ENCODE measurements at regions not wholly inside any gene's neighbourhood (a gene's known extent, or its start where the extent isn't known, plus 50 kb on each side); places are given as distances from the start of the nearest gene placed in this dataset.

GRCh38 chr11:122337241-122337640, 221.2 kb upstream of the BLID start:
- H3K9me3 ChIP-seq (ENCODE audit: insufficient read depth, low read depth, low read length): no peaks in the 10 kb centered on the region
- FAIRE-seq (no peak), DNase-seq (ENCODE audit: low read depth) (no peak)
- no peak overlapping the region for H3K27ac ChIP-seq (ENCODE audit: low read depth, low read length)
- H3K4me1 ChIP-seq (ENCODE audit: insufficient read depth, low read length): no peaks in the 10 kb centered on the region
- H3K9ac ChIP-seq (ENCODE audit: low read length): no peak overlapping the region
- H3K27me3 ChIP-seq (ENCODE audit: insufficient read depth, low read length): peaks cover 16% of the 10 kb centered on the region
- Mint-ChIP-seq H3K36me3 (ENCODE audit: low read depth, unreplicated experiment) (no peaks in the 10 kb centered on the region), H3K9me3 (ENCODE audit: unreplicated experiment) (peaks cover 3% of the 10 kb centered on the region), H3K27ac (ENCODE audit: unreplicated experiment) (no peak overlapping the region), H3K27me3 (ENCODE audit: low read depth, unreplicated experiment) (no peaks in the 10 kb centered on the region), H3K4me3 (ENCODE audit: unreplicated experiment) (no peak overlapping the region), H3K4me1 (ENCODE audit: low read depth, unreplicated experiment) (peaks cover 7% of the 10 kb centered on the region)
- H3K79me2 ChIP-seq (ENCODE audit: insufficient read depth, low read length): no peaks in the 10 kb centered on the region
- H4K20me1 ChIP-seq (ENCODE audit: insufficient read depth, low read length): no peaks in the 10 kb centered on the region
- no peaks in the 10 kb centered on the region for H3K36me3 ChIP-seq (ENCODE audit: insufficient read depth, low read length)
- no peak overlapping the region for H2AFZ ChIP-seq (ENCODE audit: low read depth, low read length)
- TF ChIP-seq CTCF (IDR thresholded peaks at IDR 0.05; ENCODE audit: insufficient read depth, low read depth, low read length) (no peak), EZH2 (IDR thresholded peaks at IDR 0.05; ENCODE audit: insufficient read depth, low read length) (no peak)
- no peak overlapping the region for H3K4me3 ChIP-seq (ENCODE audit: insufficient read depth, low read depth, low read length)
- H3K4me2 ChIP-seq (ENCODE audit: low read length): no peak overlapping the region

GRCh38 chr11:122336706-122337105, 220.7 kb upstream of the BLID start:
- H3K9ac ChIP-seq (ENCODE audit: low read length): no peak overlapping the region
- H3K4me2 ChIP-seq (ENCODE audit: low read length): no peak overlapping the region
- no peaks in the 10 kb centered on the region for H3K4me1 ChIP-seq (ENCODE audit: insufficient read depth, low read length)
- no peaks in the 10 kb centered on the region for H4K20me1 ChIP-seq (ENCODE audit: insufficient read depth, low read length)
- no peak overlapping the region for H2AFZ ChIP-seq (ENCODE audit: low read depth, low read length)
- Mint-ChIP-seq H3K4me3 (ENCODE audit: unreplicated experiment) (no peak overlapping the region), H3K36me3 (ENCODE audit: low read depth, unreplicated experiment) (no peaks in the 10 kb centered on the region), H3K4me1 (ENCODE audit: low read depth, unreplicated experiment) (peaks cover 4% of the 10 kb centered on the region), H3K27ac (ENCODE audit: unreplicated experiment) (no peak overlapping the region), H3K27me3 (ENCODE audit: low read depth, unreplicated experiment) (no peaks in the 10 kb centered on the region), H3K9me3 (ENCODE audit: unreplicated experiment) (peaks cover 3% of the 10 kb centered on the region)
- H3K27ac ChIP-seq (ENCODE audit: low read depth, low read length): no peak overlapping the region
- TF ChIP-seq CTCF (IDR thresholded peaks at IDR 0.05; ENCODE audit: insufficient read depth, low read depth, low read length) (no peak), EZH2 (IDR thresholded peaks at IDR 0.05; ENCODE audit: insufficient read depth, low read length) (no peak)
- H3K4me3 ChIP-seq (ENCODE audit: insufficient read depth, low read depth, low read length): no peak overlapping the region
- FAIRE-seq (no peak), DNase-seq (ENCODE audit: low read depth) (no peak)
- H3K9me3 ChIP-seq (ENCODE audit: insufficient read depth, low read depth, low read length): no peaks in the 10 kb centered on the region
- peaks cover 16% of the 10 kb centered on the region for H3K27me3 ChIP-seq (ENCODE audit: insufficient read depth, low read length)
- H3K36me3 ChIP-seq (ENCODE audit: insufficient read depth, low read length): no peaks in the 10 kb centered on the region
- no peaks in the 10 kb centered on the region for H3K79me2 ChIP-seq (ENCODE audit: insufficient read depth, low read length)

- no peaks in the 10 kb centered on the region for H3K36me3 Mint-ChIP-seq (ENCODE audit: low read depth, unreplicated experiment)
- no peak overlapping the region for H2AFZ ChIP-seq (ENCODE audit: low read depth, low read length)
- no peak overlapping the region for H3K4me3 Mint-ChIP-seq (ENCODE audit: unreplicated experiment)
- H3K27ac ChIP-seq (ENCODE audit: low read depth, low read length): no peak overlapping the region
- H3K36me3 ChIP-seq (ENCODE audit: insufficient read depth, low read length): no peaks in the 10 kb centered on the region
- TF ChIP-seq EZH2 (IDR thresholded peaks at IDR 0.05; ENCODE audit: insufficient read depth, low read length): no peak
- TF ChIP-seq CTCF (IDR thresholded peaks at IDR 0.05; ENCODE audit: insufficient read depth, low read depth, low read length): no peak
- no peak overlapping the region for H3K4me3 ChIP-seq (ENCODE audit: insufficient read depth, low read depth, low read length)
- no peaks in the 10 kb centered on the region for H4K20me1 ChIP-seq (ENCODE audit: insufficient read depth, low read length)
- no peak for FAIRE-seq
- H3K4me2 ChIP-seq (ENCODE audit: low read length): no peak overlapping the region
- no peaks in the 10 kb centered on the region for H3K9me3 Mint-ChIP-seq (ENCODE audit: unreplicated experiment)
- H3K9ac ChIP-seq (ENCODE audit: low read length): no peak overlapping the region
- H3K27ac Mint-ChIP-seq (ENCODE audit: unreplicated experiment): no peak overlapping the region
- no peak for DNase-seq (ENCODE audit: low read depth)
- H3K79me2 ChIP-seq (ENCODE audit: insufficient read depth, low read length): no peaks in the 10 kb centered on the region
- peaks cover 4% of the 10 kb centered on the region for H3K4me1 Mint-ChIP-seq (ENCODE audit: low read depth, unreplicated experiment)
- H3K4me1 ChIP-seq (ENCODE audit: insufficient read depth, low read length): no peaks in the 10 kb centered on the region
- no peaks in the 10 kb centered on the region for H3K27me3 Mint-ChIP-seq (ENCODE audit: low read depth, unreplicated experiment)
- peaks cover 16% of the 10 kb centered on the region for H3K27me3 ChIP-seq (ENCODE audit: insufficient read depth, low read length)
- no peaks in the 10 kb centered on the region for H3K9me3 ChIP-seq (ENCODE audit: insufficient read depth, low read depth, low read length)
Measured at GRCh38 chr11:122334546-122335339, 218.7 kb upstream of the BLID start.

Data from astrocyte (in vitro differentiated cells and primary cell).